B cell (primary cell): ENCODE measurements at regions not wholly inside any gene's neighbourhood (a gene's known extent, or its start where the extent isn't known, plus 50 kb on each side); places are given as distances from the start of the nearest gene placed in this dataset.

ENCODE experiments used
- ATAC-seq: fragments of 200-7000 bp; cut with Tn5 transposase; one replicate; pipeline ENCODE4 v1.10.0; 2021; ENCODE audit warnings: low read depth, mild to moderate bottlenecking, moderate number of reproducible peaks, moderate library complexity
- CTCF ChIA-PET: fragments of 350-600 bp; sonication (Branson Sonifier 250); formaldehyde crosslinking; loops from one replicate; lab custom pipeline; 2021; ENCODE audit warnings: antibody characterized with exemption, inconsistent platforms; lab: Charles Lee
- POLR2A ChIA-PET: fragments of 350-600 bp; sonication (Branson Sonifier 250); formaldehyde crosslinking; loops from one replicate; lab custom pipeline; 2021; ENCODE audit warnings: antibody characterized with exemption; lab: Charles Lee
- DNase-seq: peaks from one replicate; pipeline ENCODE4 v3.0.0; 2013
- H2AFZ ChIP-seq: 2 replicates; pipeline ENCODE4 v1.6.1; 2012; ENCODE audit warnings: mild to moderate bottlenecking, low read depth, low read length; ENCODE audit not compliant: insufficient read depth, poor library complexity, severe bottlenecking
- H3K27ac ChIP-seq, 2 donors: 1 replicate in 1 of 2; 2 replicates in 1 of 2; pipeline ENCODE4 v1.5.1; 2012 to 2013; ENCODE audit warnings: low read length in 2 of 2, mild to moderate bottlenecking in 2 of 2, moderate library complexity in 1 of 2
- H3K27me3 ChIP-seq, 4 experiments: fragments of 200-600 bp in 1 of 4; sonication (generic) in 1 of 4; replicated peaks in 1 of 4; 1 replicate in 2 of 4; 2 replicates in 2 of 4; pipeline versions ENCODE4 v1.6.1 to v1.7.0; 2013 to 2016; ENCODE audit warnings: low read length in 3 of 4, mild to moderate bottlenecking in 2 of 4, mixed read lengths in 1 of 4, moderate library complexity in 1 of 4; ENCODE audit not compliant: insufficient read depth in 4 of 4, control insufficient read depth in 3 of 4; ENCODE audit errors: control extremely low read depth in 1 of 4
- H3K36me3 ChIP-seq, 2 experiments: replicated peaks in 1 of 2; 1 replicate in 1 of 2; 2 replicates in 1 of 2; pipeline versions ENCODE4 v1.6.1 to v1.7.1; 2013; ENCODE audit warnings: low read length in 1 of 2; ENCODE audit not compliant: insufficient read depth in 2 of 2, control insufficient read depth in 1 of 2; ENCODE audit errors: control extremely low read depth in 1 of 2, extremely low read depth in 1 of 2
- H3K4me1 ChIP-seq, 2 donors: fragments of 200-600 bp in 1 of 2; sonication (generic) in 1 of 2; 1 replicate in 1 of 2; 2 replicates in 1 of 2; pipeline versions ENCODE4 v1.5.1 to v1.6.1; 2013 to 2017; ENCODE audit warnings: low read length in 2 of 2; ENCODE audit not compliant: control insufficient read depth in 2 of 2, insufficient read depth in 2 of 2
- H3K4me2 ChIP-seq: replicated peaks from 2 replicates; pipeline ENCODE3; 2012; ENCODE audit warnings: mild to moderate bottlenecking, low read depth, low read length; ENCODE audit not compliant: poor library complexity, severe bottlenecking
- H3K4me3 ChIP-seq, 5 experiments: fragments of 200-600 bp in 1 of 5; sonication (generic) in 1 of 5; 1 replicate in 3 of 5; 2 replicates in 2 of 5; pipeline versions ENCODE4 v1.5.1 to v1.7.0; 2011 to 2016; ENCODE audit warnings: low read length in 4 of 5, mild to moderate bottlenecking in 4 of 5, low read depth in 2 of 5, control low read depth in 1 of 5, moderate library complexity in 1 of 5; ENCODE audit not compliant: insufficient read depth in 1 of 5; ENCODE audit errors: control extremely low read depth in 1 of 5, extremely low read depth in 1 of 5
- H3K79me2 ChIP-seq: fragments of 200-600 bp; sonication (generic); one replicate; pipeline ENCODE4 v1.6.0; 2016; ENCODE audit warnings: low read length; ENCODE audit not compliant: control insufficient read depth, insufficient read depth
- H3K9ac ChIP-seq: fragments of 200-600 bp; sonication (generic); 2 replicates; pipeline ENCODE4 v1.6.1; 2017; ENCODE audit warnings: mild to moderate bottlenecking, low read length, moderate library complexity
- H3K9me3 ChIP-seq, 3 donors: one replicate each; pipeline versions ENCODE4 v1.6.1 to v1.7.1; 2013; ENCODE audit warnings: low read length in 2 of 3; ENCODE audit not compliant: control insufficient read depth in 2 of 3, insufficient read depth in 1 of 3; ENCODE audit errors: control extremely low read depth in 1 of 3
- H4K20me1 ChIP-seq: 2 replicates; pipeline ENCODE4 v1.6.0; 2012; ENCODE audit warnings: mild to moderate bottlenecking, low read length; ENCODE audit not compliant: insufficient read depth, control insufficient read depth, poor library complexity, severe bottlenecking
- H3K27ac Mint-ChIP-seq: one replicate; pipeline ENCODE4 v1.8.0; 2021; ENCODE audit warnings: mixed read lengths
- H3K27me3 Mint-ChIP-seq: one replicate; pipeline ENCODE4 v1.8.0; 2021; ENCODE audit warnings: mixed read lengths
- H3K4me1 Mint-ChIP-seq: one replicate; pipeline ENCODE4 v1.8.0; 2021; ENCODE audit warnings: mixed read lengths
- H3K4me3 Mint-ChIP-seq: one replicate; pipeline ENCODE4 v1.8.0; 2021; ENCODE audit warnings: mixed read lengths
- H3K9me3 Mint-ChIP-seq: one replicate; pipeline ENCODE4 v1.8.0; 2022; ENCODE audit warnings: mixed read lengths; ENCODE audit not compliant: insufficient read depth
- CTCF ChIP-seq: fragments of 200-600 bp; IDR thresholded peaks from one replicate; pipeline ENCODE4 v1.8.0; 2022; ENCODE audit warnings: antibody characterized with exemption, mild to moderate bottlenecking
- EZH2 ChIP-seq: IDR thresholded peaks from 2 replicates; pipeline ENCODE4 v1.6.1; 2012; ENCODE audit warnings: borderline replicate concordance, low read depth, mild to moderate bottlenecking, moderate library complexity, low read length; ENCODE audit not compliant: insufficient read depth, poor library complexity, severe bottlenecking
- WGBS: methylation state at CpG from one replicate; pipeline ENCODE4 v1.1.5; 2013; ENCODE audit warnings: missing lambda C conversion rate; ENCODE audit not compliant: insufficient coverage; 5-methylcytosine and 5-hydroxymethylcytosine counted together
- intact Hi-C: fragments of 100-400 bp; cut with micrococcal nuclease; formaldehyde crosslinking; loops from one replicate; pipeline ENCODE4 v1.10.0; 2022

GRCh38 chr4:67124716-67125115, 420.6 kb downstream of the CENPC start:
- ChIA-PET CTCF (no interaction called here), POLR2A (no interaction called here)
- no peaks in the 10 kb centered on the region for H3K9me3 Mint-ChIP-seq
- no peaks in the 10 kb centered on the region for H3K27me3 Mint-ChIP-seq
- Histone ChIP-seq H3K79me2 (no peaks in the 10 kb centered on the region), H2AFZ (no peak overlapping the region), H4K20me1 (no peaks in the 10 kb centered on the region), H3K27me3 (no peaks in the 10 kb centered on the region), H3K4me3 (no peak overlapping the region), H3K27ac (no peak overlapping the region), H3K9ac (no peak overlapping the region), H3K9me3 (no peaks in the 10 kb centered on the region), H3K4me2 (no peak overlapping the region), H3K4me1 (no peaks in the 10 kb centered on the region), H3K36me3 (no peaks in the 10 kb centered on the region)
- no CpG with 5 or more reads among the region's 4 CpGs for WGBS
- intact Hi-C loops, result no loop called here
- ATAC-seq (no peak), DNase-seq (no peak)
- H3K27ac Mint-ChIP-seq, result no peak overlapping the region
- H3K4me1 Mint-ChIP-seq, result no peaks in the 10 kb centered on the region
- TF ChIP-seq EZH2, result no peak
- TF ChIP-seq CTCF, result no peak
- H3K4me3 Mint-ChIP-seq, result no peak overlapping the region

- DNase-seq (no peak), ATAC-seq (no peak)
- Mint-ChIP-seq H3K4me3 (no peak overlapping the region), H3K27ac (no peak overlapping the region), H3K27me3 (no peaks in the 10 kb centered on the region), H3K4me1 (no peaks in the 10 kb centered on the region), H3K9me3 (peaks cover 5% of the 10 kb centered on the region)
- Histone ChIP-seq H3K27ac (no peak overlapping the region), H3K4me3 (no peak overlapping the region), H3K4me2 (no peak overlapping the region), H3K36me3 (no peaks in the 10 kb centered on the region), H3K79me2 (no peaks in the 10 kb centered on the region), H3K9ac (no peak overlapping the region), H2AFZ (no peak overlapping the region), H3K4me1 (no peaks in the 10 kb centered on the region), H3K9me3 (no peaks in the 10 kb centered on the region), H4K20me1 (no peaks in the 10 kb centered on the region), H3K27me3 (no peaks in the 10 kb centered on the region)
- no peak for TF ChIP-seq EZH2
- TF ChIP-seq CTCF, result no peak
- intact Hi-C loops, result no loop called here
- no CpG with 5 or more reads among the region's 3 CpGs for WGBS
- ChIA-PET CTCF (no interaction called here), POLR2A (no interaction called here)
Measured at GRCh38 chr4:67122029-67122428, 423.3 kb downstream of the CENPC start.
